ENCODE measurements at regions not wholly inside any gene's neighbourhood (a gene's known extent, or its start where the extent isn't known, plus 50 kb on each side); places are given as distances from the start of the nearest gene placed in this dataset.

- no peaks in the 10 kb centered on the region for H4K20me1 ChIP-seq (ENCODE audit: insufficient read depth, low read length)
- H3K4me3 ChIP-seq (replicated peaks in 1 of 3; ENCODE audit: insufficient read depth in 1 of 3, low read depth in 2 of 3, low read length in 3 of 3), result no peak overlapping the region
- POLR2A ChIA-PET, result no interaction called here
- in situ Hi-C loops (cut with HindIII; ENCODE audit: extremely low pct_ligation_motif_present, low pct_unique_long_range_greater_than_20kb), result no loop called here
- H3K4me2 ChIP-seq (ENCODE audit: low read depth, low read length), result no peak overlapping the region
- no peak for FAIRE-seq
- H3K9ac ChIP-seq (ENCODE audit: insufficient read depth, low read depth, low read length), result no peak overlapping the region
- 0% methylated on average over 1 of the region's 13 CpGs for WGBS (ENCODE audit: low lambda C conversion rate)
- H3K27me3 ChIP-seq (ENCODE audit: control insufficient read depth in 1 of 2, insufficient read depth in 2 of 2, low read length in 2 of 2), result peaks cover 0 to 6% of the 10 kb centered on the region in 2 experiments; a peak in 1 of 5 replicates
- no peak overlapping the region for H2AFZ ChIP-seq (ENCODE audit: low read length)
- H3K79me2 ChIP-seq (ENCODE audit: insufficient read depth, low read length), result no peaks in the 10 kb centered on the region
- no peak for TF ChIP-seq ZNF446 (CRISPR knock-in tag; IDR thresholded peaks at IDR 0.05)
- TF ChIP-seq BCL6 (CRISPR knock-in tag; IDR thresholded peaks at IDR 0.05), result no peak
- TF ChIP-seq ZNF567 (CRISPR knock-in tag; IDR thresholded peaks at IDR 0.05; ENCODE audit: borderline replicate concordance), result no peak
- TF ChIP-seq ZNF136 (CRISPR knock-in tag; IDR thresholded peaks at IDR 0.05; ENCODE audit: low read depth), result no peak
- no peak for TF ChIP-seq ZNF891 (CRISPR knock-in tag; IDR thresholded peaks at IDR 0.05)
- no peak for TF ChIP-seq EED (CRISPR knock-in tag; IDR thresholded peaks at IDR 0.05)
- TF ChIP-seq, protein P1, sequence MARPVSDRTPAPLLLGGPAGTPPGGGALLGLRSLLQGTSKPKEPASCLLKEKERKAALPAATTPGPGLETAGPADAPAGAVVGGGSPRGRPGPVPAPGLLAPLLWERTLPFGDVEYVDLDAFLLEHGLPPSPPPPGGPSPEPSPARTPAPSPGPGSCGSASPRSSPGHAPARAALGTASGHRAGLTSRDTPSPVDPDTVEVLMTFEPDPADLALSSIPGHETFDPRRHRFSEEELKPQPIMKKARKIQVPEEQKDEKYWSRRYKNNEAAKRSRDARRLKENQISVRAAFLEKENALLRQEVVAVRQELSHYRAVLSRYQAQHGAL (CRISPR knock-in tag; IDR thresholded peaks at IDR 0.05; ENCODE audit: not compliant biosample characterization), result no peak
- TF ChIP-seq TARDBP (CRISPR knock-in tag; IDR thresholded peaks at IDR 0.05), result no peak
- TF ChIP-seq IRX3 (CRISPR knock-in tag; IDR thresholded peaks at IDR 0.05; ENCODE audit: borderline replicate concordance, low read depth), result no peak
- TF ChIP-seq, protein P2, sequence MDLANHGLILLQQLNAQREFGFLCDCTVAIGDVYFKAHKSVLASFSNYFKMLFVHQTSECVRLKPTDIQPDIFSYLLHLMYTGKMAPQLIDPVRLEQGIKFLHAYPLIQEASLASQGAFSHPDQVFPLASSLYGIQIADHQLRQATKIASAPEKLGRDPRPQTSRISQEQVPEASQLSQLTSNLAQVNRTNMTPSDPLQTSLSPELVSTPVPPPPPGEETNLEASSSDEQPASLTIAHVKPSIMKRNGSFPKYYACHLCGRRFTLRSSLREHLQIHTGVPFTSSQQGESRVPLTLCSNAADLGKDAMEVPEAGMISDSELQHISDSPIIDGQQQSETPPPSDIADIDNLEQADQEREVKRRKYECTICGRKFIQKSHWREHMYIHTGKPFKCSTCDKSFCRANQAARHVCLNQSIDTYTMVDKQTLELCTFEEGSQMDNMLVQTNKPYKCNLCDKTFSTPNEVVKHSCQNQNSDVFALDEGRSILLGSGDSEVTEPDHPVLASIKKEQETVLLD (CRISPR knock-in tag; IDR thresholded peaks at IDR 0.05; ENCODE audit: low read depth), result no peak
- TF ChIP-seq ZNF44 (CRISPR knock-in tag; IDR thresholded peaks at IDR 0.05), result no peak
- TF ChIP-seq ZNF883 (CRISPR knock-in tag; IDR thresholded peaks at IDR 0.05; ENCODE audit: not compliant biosample characterization), result no peak
- intact Hi-C loops (cut with micrococcal nuclease; ENCODE audit: unreplicated experiment), result no loop called here
- ATAC-seq, result no peak
- no peaks in the 10 kb centered on the region for H3K4me1 ChIP-seq (ENCODE audit: insufficient read depth, low read length)
- no peaks in the 10 kb centered on the region for H3K36me3 ChIP-seq (replicated peaks in 1 of 2; ENCODE audit: control insufficient read depth in 1 of 2, insufficient read depth in 2 of 2, low read length in 2 of 2)
- peaks cover 17% of the 10 kb centered on the region for H3K9me3 ChIP-seq (ENCODE audit: low read length)
- BruUV-seq (replicated peaks), result no TSS peak
- DNase-seq (ENCODE audit: low spot score), result no peak
- CTCF ChIA-PET (ENCODE audit: low intra/inter-chr PET ratio, low total read pairs), result no interaction called here
- no peak overlapping the region for H3K27ac ChIP-seq (ENCODE audit: extremely low read length, insufficient read depth, low read length)
Observed at GRCh38 chr18:78497641-78498040, 482.0 kb upstream of the SALL3 start.

Data from HepG2 (cell line).